Testis (tissue), 2 donors: ENCODE measurements at regions not wholly inside any gene's neighbourhood (a gene's known extent, or its start where the extent isn't known, plus 50 kb on each side); places are given as distances from the start of the nearest gene placed in this dataset.

ENCODE experiments used
- DNase-seq: peaks from one replicate; pipeline ENCODE4 v3.0.0-alpha.2; 2019
- H3K27ac ChIP-seq, 2 donors: fragments of 200-600 bp; sonication (generic); one replicate each; pipeline ENCODE4 v1.5.1; 2019
- H3K27me3 ChIP-seq: fragments of 200-600 bp; sonication (generic); one replicate; pipeline ENCODE4 v1.5.1; 2019
- H3K36me3 ChIP-seq: fragments of 200-600 bp; sonication (generic); one replicate; pipeline ENCODE4 v1.5.1; 2017; ENCODE audit warnings: low read depth; ENCODE audit errors: missing control alignments
- H3K4me1 ChIP-seq: fragments of 200-600 bp; sonication (generic); one replicate; pipeline ENCODE4 v1.5.1; 2019
- H3K4me3 ChIP-seq, 2 donors: fragments of 200-600 bp; sonication (generic); one replicate each; pipeline ENCODE4 v1.5.1; 2017 to 2019
- H3K9me3 ChIP-seq: fragments of 200-600 bp; sonication (generic); one replicate; pipeline ENCODE4 v1.5.1; 2017
- CTCF ChIP-seq, 3 experiments: fragments of 450-650 bp in 2 of 3; fragments of 200-600 bp in 1 of 3; sonication (generic) in 1 of 3; IDR thresholded peaks; one replicate each; pipeline ENCODE4 v1.5.1; 2016 to 2019; ENCODE audit warnings: antibody characterized with exemption in 3 of 3, mild to moderate bottlenecking in 2 of 3, moderate library complexity in 1 of 3
- POLR2A ChIP-seq: fragments of 450-650 bp; IDR thresholded peaks from one replicate; pipeline ENCODE4 v1.6.1; 2017; ENCODE audit warnings: antibody characterized with exemption, mild to moderate bottlenecking, moderate library complexity
- whole genome bisulfite sequencing, 2 donors: methylation state at CpG; one replicate each; pipeline ENCODE4 v1.1.5; 2018; 5-methylcytosine and 5-hydroxymethylcytosine counted together
- intact Hi-C: fragments of 100-400 bp; cut with DNase I; formaldehyde crosslinking; loops from one replicate; pipeline ENCODE4 v1.15.1; 2023; ENCODE audit warnings: low total_unique reads

- no peaks in the 10 kb centered on the region for H3K4me1 ChIP-seq
- no peaks in the 10 kb centered on the region for H3K36me3 ChIP-seq
- 52 to 61% methylated on average over 4 of the region's 4 CpGs for WGBS, 2 donors
- DNase-seq: no peak
- no peaks in the 10 kb centered on the region for H3K9me3 ChIP-seq
- intact Hi-C loops: no loop called here
- no peaks in the 10 kb centered on the region for H3K27me3 ChIP-seq
- no peak overlapping the region for H3K27ac ChIP-seq
- no peak overlapping the region for H3K4me3 ChIP-seq
- TF ChIP-seq POLR2A (no peak), CTCF (IDR thresholded peaks at IDR 0.05) (no peak)
Measured at GRCh38 chr3:130627143-130627855, 110.3 kb downstream of the COL6A6 start.

DNA sequence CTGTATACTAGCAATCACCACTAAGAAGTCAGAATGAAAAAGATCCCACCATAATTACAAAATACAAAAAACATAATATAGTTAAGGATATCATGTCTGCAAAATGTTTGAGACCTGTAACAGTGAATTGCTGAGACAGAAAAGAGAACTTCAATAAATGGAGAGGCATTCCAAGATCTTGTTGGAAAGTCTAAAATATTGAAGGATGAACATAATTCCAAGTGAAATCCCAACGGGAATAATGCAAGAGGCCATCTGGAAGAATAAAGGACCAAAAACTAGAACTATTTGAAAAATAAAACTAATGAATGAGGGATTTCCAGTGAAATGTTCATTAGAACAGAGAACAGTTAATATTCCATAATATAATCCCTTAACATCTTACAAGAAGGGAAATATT, 110.9 kb downstream of the COL6A6 start:
- Histone ChIP-seq H3K36me3 (no peaks in the 10 kb centered on the region), H3K4me3 (no peak overlapping the region), H3K9me3 (no peaks in the 10 kb centered on the region), H3K4me1 (no peaks in the 10 kb centered on the region), H3K27ac (no peak overlapping the region), H3K27me3 (no peaks in the 10 kb centered on the region)
- intact Hi-C loops: no loop called here
- TF ChIP-seq POLR2A (no peak), CTCF (IDR thresholded peaks at IDR 0.05) (no peak)
- no peak for DNase-seq
- WGBS, 2 donors: 52 to 53% methylated on average over 1 of the region's 1 CpG
